Left lung (tissue), 4 donors: ENCODE measurements at regions not wholly inside any gene's neighbourhood (a gene's known extent, or its start where the extent isn't known, plus 50 kb on each side); places are given as distances from the start of the nearest gene placed in this dataset.

Experiments used
- ATAC-seq: fragments of 200-7000 bp; cut with Tn5 transposase; one replicate; pipeline ENCODE4 v1.9.1; 2020; ENCODE audit warnings: moderate library complexity
- DNase-seq, 4 donors: peaks; one replicate each; pipeline ENCODE4 v3.0.0-alpha.2; 2013 to 2020
- H3K27ac ChIP-seq, 2 donors: fragments of 200-600 bp; sonication (generic) in 1 of 2; one replicate each; pipeline versions ENCODE4 v1.5.0 to v1.8.0; 2020 to 2021
- H3K27me3 ChIP-seq, 2 donors: fragments of 200-600 bp; sonication (generic) in 1 of 2; one replicate each; pipeline versions ENCODE4 v1.5.0 to v1.8.0; 2020 to 2021
- H3K36me3 ChIP-seq, 2 donors: fragments of 200-600 bp; sonication (generic) in 1 of 2; one replicate each; pipeline versions ENCODE4 v1.5.0 to v1.8.0; 2020 to 2021
- H3K4me1 ChIP-seq, 2 donors: fragments of 200-600 bp; one replicate each; pipeline ENCODE4 v1.8.0; 2021
- H3K4me3 ChIP-seq, 2 donors: fragments of 200-600 bp; sonication (generic) in 1 of 2; one replicate each; pipeline versions ENCODE4 v1.5.0 to v1.8.0; 2020 to 2021; ENCODE audit warnings: mild to moderate bottlenecking in 1 of 2
- H3K9me3 ChIP-seq, 2 donors: fragments of 200-600 bp; sonication (generic) in 1 of 2; one replicate each; pipeline versions ENCODE4 v1.5.0 to v1.8.0; 2020 to 2021
- intact Hi-C, 2 donors: fragments of 100-400 bp; cut with DNase I; formaldehyde crosslinking; loops; one replicate each; pipeline versions ENCODE4 v1.11.2 to v1.14.2; 2022
- TF ChIP-seq, protein P1 (sequence below), 2 donors: fragments of 200-600 bp; sonication (generic) in 1 of 2; IDR thresholded peaks; one replicate each; pipeline versions ENCODE4 v1.5.0 to v1.8.0; 2021; ENCODE audit warnings: antibody characterized with exemption in 2 of 2
- donor health status: DM: no; HTN: yes; CAD: no.
- donor health status: DM: no; HTN: no; CAD: no.

DNA sequence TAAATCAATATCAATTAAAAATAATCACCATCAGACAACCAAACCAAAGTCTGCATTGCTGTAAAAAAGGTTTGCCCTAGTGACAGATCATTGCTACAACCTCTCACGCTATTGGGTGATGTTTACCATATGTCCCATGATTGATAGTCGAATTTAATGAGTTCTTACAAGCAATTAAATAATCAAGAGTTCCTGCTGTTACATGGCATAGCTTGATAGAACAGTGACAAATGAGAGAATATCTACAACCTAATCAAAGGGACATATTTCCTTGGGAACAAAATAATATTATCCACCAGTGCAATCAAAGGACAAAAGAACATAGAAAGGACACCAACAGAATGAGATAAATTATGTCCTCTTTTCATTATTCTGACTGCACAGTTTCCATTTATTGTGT, 387.4 kb downstream of the ETV1 start:
- TF ChIP-seq, protein P1, sequence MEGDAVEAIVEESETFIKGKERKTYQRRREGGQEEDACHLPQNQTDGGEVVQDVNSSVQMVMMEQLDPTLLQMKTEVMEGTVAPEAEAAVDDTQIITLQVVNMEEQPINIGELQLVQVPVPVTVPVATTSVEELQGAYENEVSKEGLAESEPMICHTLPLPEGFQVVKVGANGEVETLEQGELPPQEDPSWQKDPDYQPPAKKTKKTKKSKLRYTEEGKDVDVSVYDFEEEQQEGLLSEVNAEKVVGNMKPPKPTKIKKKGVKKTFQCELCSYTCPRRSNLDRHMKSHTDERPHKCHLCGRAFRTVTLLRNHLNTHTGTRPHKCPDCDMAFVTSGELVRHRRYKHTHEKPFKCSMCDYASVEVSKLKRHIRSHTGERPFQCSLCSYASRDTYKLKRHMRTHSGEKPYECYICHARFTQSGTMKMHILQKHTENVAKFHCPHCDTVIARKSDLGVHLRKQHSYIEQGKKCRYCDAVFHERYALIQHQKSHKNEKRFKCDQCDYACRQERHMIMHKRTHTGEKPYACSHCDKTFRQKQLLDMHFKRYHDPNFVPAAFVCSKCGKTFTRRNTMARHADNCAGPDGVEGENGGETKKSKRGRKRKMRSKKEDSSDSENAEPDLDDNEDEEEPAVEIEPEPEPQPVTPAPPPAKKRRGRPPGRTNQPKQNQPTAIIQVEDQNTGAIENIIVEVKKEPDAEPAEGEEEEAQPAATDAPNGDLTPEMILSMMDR (IDR thresholded peaks at IDR 0.05) = no peak
- ATAC-seq = no peak
- DNase-seq = no peak

DNA sequence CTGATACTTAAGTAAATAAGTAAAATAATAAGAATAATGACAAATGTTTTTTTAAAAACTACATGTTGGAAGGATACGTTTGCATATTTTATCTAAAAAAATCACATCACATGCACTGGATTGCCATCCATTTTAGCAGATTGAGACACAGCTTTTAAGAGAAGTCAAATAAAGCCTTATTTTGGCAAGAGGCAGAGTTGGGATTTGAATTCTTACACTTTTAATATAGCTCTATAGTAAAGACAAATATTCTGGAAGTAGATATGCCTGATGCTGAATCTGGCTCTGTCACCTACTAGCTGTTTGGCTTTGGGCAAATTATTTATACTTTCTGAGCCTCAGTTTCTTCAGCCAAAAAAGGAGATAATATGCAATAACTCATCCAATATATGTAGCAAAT, 386.4 kb downstream of the ETV1 start:
- Histone ChIP-seq H3K4me1 (no peaks in the 10 kb centered on the region), H3K36me3 (no peaks in the 10 kb centered on the region), H3K4me3 (no peak overlapping the region), H3K27ac (no peak overlapping the region), H3K27me3 (no peaks in the 10 kb centered on the region), H3K9me3 (peaks cover 0 to 10% of the 10 kb centered on the region in 2 donors)
- intact Hi-C loops = no loop called here
- TF ChIP-seq, protein P1 (IDR thresholded peaks at IDR 0.05) = no peak
- no peak for DNase-seq
- ATAC-seq = no peak

More for the DNA sequence above, 387.4 kb downstream of the ETV1 start:
- intact Hi-C loops = no loop called here
- H3K9me3 ChIP-seq = peaks cover 0 to 2% of the 10 kb centered on the region in 2 donors
- H3K4me3 ChIP-seq = no peak overlapping the region
- no peaks in the 10 kb centered on the region for H3K4me1 ChIP-seq
- H3K27ac ChIP-seq = no peak overlapping the region
- no peaks in the 10 kb centered on the region for H3K36me3 ChIP-seq
- H3K27me3 ChIP-seq = no peaks in the 10 kb centered on the region

DNA sequence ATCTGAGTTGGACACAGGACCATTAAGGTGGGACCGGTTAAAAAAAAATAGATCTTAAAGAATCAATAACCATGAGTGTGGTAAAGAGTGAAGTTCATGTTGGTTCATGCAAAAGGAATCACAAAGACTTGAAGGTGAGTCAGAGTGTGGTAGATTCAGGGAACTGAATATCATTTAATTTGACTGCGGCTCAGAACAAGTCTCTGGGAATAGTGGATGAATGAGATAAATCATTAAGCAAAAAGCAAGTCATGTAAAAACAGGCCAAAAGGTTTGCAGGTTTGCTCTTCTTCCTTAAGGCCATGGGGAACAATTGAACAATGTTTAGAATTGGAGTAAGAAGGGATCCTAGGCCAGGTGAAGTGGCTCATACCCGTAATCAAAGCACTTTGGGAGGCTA, 385.8 kb downstream of the ETV1 start:
- intact Hi-C loops = no loop called here
- H3K4me3 ChIP-seq = no peak overlapping the region
- ATAC-seq (no peak), DNase-seq (no peak)
- H3K9me3 ChIP-seq = peaks cover 0 to 10% of the 10 kb centered on the region in 2 donors
- H3K4me1 ChIP-seq = no peaks in the 10 kb centered on the region
- H3K36me3 ChIP-seq = no peaks in the 10 kb centered on the region
- TF ChIP-seq, protein P1 (IDR thresholded peaks at IDR 0.05) = no peak
- H3K27ac ChIP-seq = no peak overlapping the region
- H3K27me3 ChIP-seq = no peaks in the 10 kb centered on the region

DNA sequence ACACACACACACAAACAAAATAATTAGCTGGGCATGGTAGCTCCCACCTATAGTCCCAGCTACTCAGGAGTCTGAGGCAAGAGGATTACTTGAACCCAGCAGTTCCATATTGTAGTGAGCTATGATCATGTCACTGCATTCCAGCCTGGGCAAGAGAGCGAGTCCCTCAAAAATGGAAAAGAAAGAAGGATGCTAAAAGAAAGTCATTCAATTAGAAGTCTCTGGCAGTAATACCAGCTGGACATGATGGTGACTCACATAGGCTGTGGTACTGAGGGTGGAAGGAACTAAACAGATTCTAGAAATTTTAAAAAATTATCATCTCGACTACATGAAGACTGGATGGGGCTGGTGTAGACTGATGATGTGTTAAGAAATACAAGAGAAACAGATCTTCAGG, 385.3 kb downstream of the ETV1 start:
- no peak for DNase-seq
- no peaks in the 10 kb centered on the region for H3K27me3 ChIP-seq
- intact Hi-C loops = no loop called here

DNA sequence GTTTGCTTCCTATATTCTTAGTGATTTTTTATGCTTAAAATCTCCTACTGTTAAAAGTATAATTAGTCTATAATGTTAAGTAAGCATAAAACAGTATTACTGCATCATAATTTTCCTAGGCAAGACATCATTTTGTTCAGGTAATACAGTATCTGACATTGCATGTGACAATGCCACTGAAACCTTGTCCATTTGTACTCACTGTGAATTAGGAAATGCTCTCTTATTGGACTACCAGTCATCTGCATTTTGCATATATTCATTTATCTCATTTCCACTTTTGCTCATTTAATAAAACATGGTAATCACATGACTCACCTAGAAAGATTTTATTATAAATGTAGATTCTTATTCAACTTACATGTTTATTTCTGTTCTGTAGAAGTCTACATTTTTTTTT, 379.1 kb downstream of the ETV1 start:
- H3K4me1 ChIP-seq = no peaks in the 10 kb centered on the region
- TF ChIP-seq, protein P1 (IDR thresholded peaks at IDR 0.05) = no peak
- no peak overlapping the region for H3K27ac ChIP-seq
- H3K36me3 ChIP-seq = no peaks in the 10 kb centered on the region
- no peak overlapping the region for H3K4me3 ChIP-seq
- intact Hi-C loops = no loop called here
- peaks cover 0 to 10% of the 10 kb centered on the region in 2 donors for H3K9me3 ChIP-seq
- H3K27me3 ChIP-seq = no peaks in the 10 kb centered on the region
- no peak for ATAC-seq
- DNase-seq = no peak

More for the DNA sequence above, 385.3 kb downstream of the ETV1 start:
- Histone ChIP-seq H3K4me3 (no peak overlapping the region), H3K36me3 (no peaks in the 10 kb centered on the region), H3K9me3 (peaks cover 0 to 10% of the 10 kb centered on the region in 2 donors), H3K27ac (no peak overlapping the region), H3K4me1 (no peaks in the 10 kb centered on the region)
- ATAC-seq = no peak
- TF ChIP-seq, protein P1 (IDR thresholded peaks at IDR 0.05) = no peak
